GM12878 (cell line): ENCODE measurements at regions not wholly inside any gene's neighbourhood (a gene's known extent, or its start where the extent isn't known, plus 50 kb on each side); places are given as distances from the start of the nearest gene placed in this dataset.

ENCODE experiments used
- ATAC-seq: fragments of 200-7000 bp; cut with Tn5 transposase; 3 replicates; pipeline ENCODE4 v1.9.1; 2020; ENCODE audit warnings: mild to moderate bottlenecking, moderate library complexity
- BruUV-seq: library from RNA; stranded (reverse); fragments of 400-500 nt; replicated peaks from 2 replicates; lab custom pipeline; 2021; lab: Mats Ljungman, UMichigan
- CTCF ChIA-PET: fragments of 300-600 bp; sonication (Branson Sonifier 250); formaldehyde crosslinking; extraction: SDS; loops from one replicate; lab custom pipeline; 2021; ENCODE audit warnings: inconsistent platforms; lab: Yijun Ruan, JAX
- POLR2A ChIA-PET: fragments of 350-600 bp; formaldehyde crosslinking; extraction: SDS; loops from one replicate; lab custom pipeline; 2021; ENCODE audit warnings: inconsistent platforms; lab: Charles Lee
- RAD21 ChIA-PET: fragments of 300-600 bp; sonication (Branson Sonifier 250); formaldehyde crosslinking; loops from one replicate; lab custom pipeline; 2023; ENCODE audit warnings: antibody characterized with exemption; ENCODE audit not compliant: unreplicated experiment; lab: Charles Lee
- SMC1A ChIA-PET: fragments of 300-600 bp; sonication (Branson Sonifier 250); formaldehyde crosslinking; loops from one replicate; lab custom pipeline; 2023; ENCODE audit not compliant: unreplicated experiment, uncharacterized antibody; lab: Charles Lee
- DNase-seq: peaks from one replicate; pipeline ENCODE4 v3.0.0-alpha.2; 2011; ENCODE audit warnings: low read depth, low spot score
- FAIRE-seq: peaks from 3 replicates; lab custom pipeline; 2011; peaks lifted over from hg19 to GRCh38; lab: Jason Lieb, UNC
- H2AFZ ChIP-seq: 2 replicates; pipeline ENCODE4 v1.6.0; 2011; ENCODE audit warnings: low read depth, low read length, control low read depth; ENCODE audit not compliant: control insufficient read depth
- H3K27ac ChIP-seq: 2 replicates; pipeline ENCODE4 v1.5.1; 2011; ENCODE audit warnings: control low read depth; ENCODE audit not compliant: control insufficient read depth, insufficient read depth
- H3K27me3 ChIP-seq, 2 experiments: replicated peaks in 1 of 2; 2 replicates each; pipeline versions ENCODE4 v1.6.0 to v1.6.1; 2011; ENCODE audit warnings: low read length in 1 of 2; ENCODE audit not compliant: control insufficient read depth in 2 of 2, insufficient read depth in 2 of 2
- H3K36me3 ChIP-seq, 2 experiments: 2 replicates each; pipeline ENCODE4 v1.5.1; 2011; ENCODE audit warnings: low read length in 1 of 2; ENCODE audit not compliant: control insufficient read depth in 2 of 2, insufficient read depth in 2 of 2
- H3K4me1 ChIP-seq: 2 replicates; pipeline ENCODE4 v1.6.1; 2011; ENCODE audit warnings: mild to moderate bottlenecking, low read length, moderate library complexity, mixed read lengths; ENCODE audit not compliant: control insufficient read depth, insufficient read depth
- H3K4me2 ChIP-seq: 2 replicates; pipeline ENCODE4 v1.6.0; 2011; ENCODE audit warnings: control low read depth; ENCODE audit not compliant: control insufficient read depth, insufficient read depth
- H3K4me3 ChIP-seq: fragments of 200-600 bp; sonication (generic); 2 replicates; pipeline ENCODE4 v1.5.1; 2016
- H3K79me2 ChIP-seq: 2 replicates; pipeline ENCODE4 v1.6.0; 2011; ENCODE audit warnings: low read length; ENCODE audit not compliant: control insufficient read depth, insufficient read depth
- H3K9ac ChIP-seq: 2 replicates; pipeline ENCODE4 v1.8.0; 2011; ENCODE audit warnings: low read length, control low read depth, mixed read lengths; ENCODE audit not compliant: control insufficient read depth, insufficient read depth
- H3K9me3 ChIP-seq: replicated peaks from 3 replicates; pipeline ENCODE4 v1.5.1; 2011; ENCODE audit warnings: mild to moderate bottlenecking, low read length; ENCODE audit not compliant: control insufficient read depth, insufficient read depth
- H4K20me1 ChIP-seq: 2 replicates; pipeline ENCODE4 v1.6.0; 2011; ENCODE audit not compliant: control insufficient read depth, insufficient read depth
- ASH2L ChIP-seq: fragments of 300-600, 200-600 bp; sonication (generic); IDR thresholded peaks from 2 replicates; pipeline ENCODE4 v1.6.1; 2017; ENCODE audit warnings: low read depth, mild to moderate bottlenecking, borderline replicate concordance
- ETV6 ChIP-seq, 2 experiments: fragments of 450-650 bp in 1 of 2; IDR thresholded peaks in 1 of 2; conservative IDR thresholded peaks in 1 of 2; 2 replicates each; pipeline ENCODE4 v1.6.1; 2014; ENCODE audit warnings: antibody characterized with exemption in 1 of 2, borderline replicate concordance in 1 of 2, low read depth in 1 of 2, mild to moderate bottlenecking in 1 of 2, moderate library complexity in 1 of 2
- HCFC1 ChIP-seq: fragments of 150-350 bp; IDR thresholded peaks from 2 replicates; pipeline ENCODE4 v1.6.1; 2014; ENCODE audit warnings: low read length
- IKZF2 ChIP-seq, 2 experiments: fragments of 450-650 bp; IDR thresholded peaks; 2 replicates each; pipeline ENCODE4 v1.6.1; 2017; ENCODE audit warnings: mild to moderate bottlenecking in 2 of 2, moderate library complexity in 2 of 2
- KAT2A ChIP-seq: conservative IDR thresholded peaks from 2 replicates; pipeline ENCODE4 v1.6.1; 2011; ENCODE audit warnings: low read depth, low read length; ENCODE audit not compliant: control insufficient read depth
- KLF5 ChIP-seq: fragments of 450-650 bp; IDR thresholded peaks from 2 replicates; pipeline ENCODE4 v1.6.1; 2014; ENCODE audit warnings: mild to moderate bottlenecking; ENCODE audit not compliant: partially characterized antibody
- POLR2AphosphoS5 ChIP-seq: IDR thresholded peaks from 2 replicates; pipeline ENCODE4 v1.6.1; 2011; ENCODE audit warnings: mild to moderate bottlenecking, low read length, inconsistent platforms
- RCOR1 ChIP-seq: conservative IDR thresholded peaks from 2 replicates; pipeline ENCODE4 v1.6.1; 2012; ENCODE audit warnings: low read depth, low read length, improper control_type of control experiment
- SIX5 ChIP-seq: IDR thresholded peaks from 2 replicates; pipeline ENCODE4 v1.6.1; 2011; ENCODE audit warnings: mild to moderate bottlenecking, low read depth, low read length, moderate library complexity; ENCODE audit not compliant: severe bottlenecking
- SMAD1 ChIP-seq: fragments of 450-650 bp; IDR thresholded peaks from 2 replicates; pipeline ENCODE4 v1.6.1; 2018; ENCODE audit warnings: mild to moderate bottlenecking, low read depth; ENCODE audit not compliant: partially characterized antibody
- SRF ChIP-seq, 2 experiments: IDR thresholded peaks; 2 replicates each; pipeline ENCODE4 v1.6.1; 2011; ENCODE audit warnings: low read depth in 2 of 2, low read length in 2 of 2, mild to moderate bottlenecking in 1 of 2, moderate library complexity in 1 of 2
- TCF7 ChIP-seq: IDR thresholded peaks from 2 replicates; pipeline ENCODE4 v1.6.1; 2014; ENCODE audit warnings: antibody characterized with exemption, borderline replicate concordance
- YBX1 ChIP-seq: fragments of 450-650 bp; IDR thresholded peaks from 2 replicates; pipeline ENCODE4 v1.6.1; 2016; ENCODE audit warnings: antibody characterized with exemption
- WGBS: methylation state at CpG from one replicate; pipeline ENCODE4 v1.1.6; 2016; ENCODE audit warnings: low lambda C conversion rate; ENCODE audit not compliant: insufficient replicate concordance, insufficient coverage; ENCODE audit errors: missing lambda C conversion rate; 5-methylcytosine and 5-hydroxymethylcytosine counted together
- in situ Hi-C: fragments of 300-500 bp; cut with MboI; formaldehyde crosslinking; loops from 9 replicates; pipeline ENCODE4 v1.14.3; 2018; ENCODE audit warnings: mixed read lengths
- intact Hi-C: fragments of 100-400 bp; cut with micrococcal nuclease; formaldehyde crosslinking; loops from one replicate; pipeline ENCODE4 v1.14.2; 2022; ENCODE audit not compliant: unreplicated experiment
- TF ChIP-seq, protein P1 (sequence below): fragments of 150-350 bp; IDR thresholded peaks from 2 replicates; pipeline ENCODE4 v1.6.1; 2014; ENCODE audit warnings: mild to moderate bottlenecking, low read depth, low read length

DNA sequence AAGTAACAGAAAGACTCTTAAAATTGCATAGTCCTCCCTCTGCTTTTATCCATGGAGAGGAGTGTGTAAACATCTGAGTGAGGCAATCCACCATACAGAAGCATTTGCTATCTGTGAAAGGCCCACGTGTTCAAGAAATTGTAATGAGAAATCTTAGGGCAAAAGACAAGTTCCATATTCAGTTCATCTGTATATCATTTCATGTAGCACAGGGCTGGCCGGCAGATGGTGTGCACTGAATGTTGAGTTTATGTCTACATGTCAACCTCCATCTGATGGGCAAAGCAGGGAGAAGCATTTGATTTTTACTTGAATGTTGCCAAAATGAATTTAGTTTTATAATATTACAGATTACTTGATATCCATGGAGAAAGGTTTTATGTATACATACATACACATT, 179.5 kb upstream of the RAD23B start:
- Histone ChIP-seq H2AFZ (no peak overlapping the region), H3K4me2 (no peak overlapping the region), H3K36me3 (no peaks in the 10 kb centered on the region), H3K4me1 (no peaks in the 10 kb centered on the region), H3K79me2 (no peaks in the 10 kb centered on the region), H4K20me1 (no peaks in the 10 kb centered on the region), H3K9ac (no peak overlapping the region), H3K27ac (no peak overlapping the region), H3K9me3 (no peaks in the 10 kb centered on the region), H3K27me3 (no peaks in the 10 kb centered on the region; a peak in 1 of 4 replicates), H3K4me3 (no peak overlapping the region)
- intact Hi-C loops, result no loop called here
- FAIRE-seq, result no peak
- ChIA-PET RAD21 (no interaction called here), SMC1A (no interaction called here), CTCF (interaction anchor here (1.2 kb wide), 1 partner anchor 8 kb away, joined by 3 read pairs; no protein-coding TSS in a partner anchor), POLR2A (no interaction called here)
- TF ChIP-seq POLR2AphosphoS5 (no peak), KAT2A (no peak), IKZF2 (IDR thresholded peaks at IDR 0.05) (no peak), SRF (IDR thresholded peaks at IDR 0.05; ENCODE audit: low read depth in 2 of 2, low read length in 2 of 2) (no peak), RCOR1 (no peak), ASH2L (no peak), SMAD1 (no peak), YBX1 (no peak), KLF5 (no peak), HCFC1 (no peak), SIX5 (no peak), TCF7 (no peak), ETV6 (conservative IDR thresholded peaks at IDR 0.05 in 1 of 2, IDR thresholded peaks at IDR 0.05 in 1 of 2; ENCODE audit: borderline replicate concordance in 1 of 2, low read depth in 1 of 2) (no peak)
- TF ChIP-seq, protein P1, sequence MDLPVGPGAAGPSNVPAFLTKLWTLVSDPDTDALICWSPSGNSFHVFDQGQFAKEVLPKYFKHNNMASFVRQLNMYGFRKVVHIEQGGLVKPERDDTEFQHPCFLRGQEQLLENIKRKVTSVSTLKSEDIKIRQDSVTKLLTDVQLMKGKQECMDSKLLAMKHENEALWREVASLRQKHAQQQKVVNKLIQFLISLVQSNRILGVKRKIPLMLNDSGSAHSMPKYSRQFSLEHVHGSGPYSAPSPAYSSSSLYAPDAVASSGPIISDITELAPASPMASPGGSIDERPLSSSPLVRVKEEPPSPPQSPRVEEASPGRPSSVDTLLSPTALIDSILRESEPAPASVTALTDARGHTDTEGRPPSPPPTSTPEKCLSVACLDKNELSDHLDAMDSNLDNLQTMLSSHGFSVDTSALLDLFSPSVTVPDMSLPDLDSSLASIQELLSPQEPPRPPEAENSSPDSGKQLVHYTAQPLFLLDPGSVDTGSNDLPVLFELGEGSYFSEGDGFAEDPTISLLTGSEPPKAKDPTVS, result no peak
- no peak for DNase-seq
- ATAC-seq, result no peak
- BruUV-seq, result no TSS peak
- 26% methylated on average over 2 of the region's 2 CpGs for WGBS
- in situ Hi-C loops, result no loop called here
